BLaER1 treated with 17β-estradiol and CSF1 and Interleukin-3, amounts not matched to agents 10 nM and 100 nM (cell line): ENCODE measurements at regions not wholly inside any gene's neighbourhood (a gene's known extent, or its start where the extent isn't known, plus 50 kb on each side); places are given as distances from the start of the nearest gene placed in this dataset.
"Not testable (repeated sequence)": the region's sequence is repeated elsewhere in the genome, so short reads cannot be mapped to it uniquely, and the experiment has no call there.

Source experiments
- H3K27ac ChIP-seq, 11 experiments: shearing (Covaris generic); formaldehyde crosslinking; 2 replicates each; pipeline ENCODE4 v1.8.1; 2022
- H3K27me3 ChIP-seq, 11 experiments: shearing (Covaris generic); formaldehyde crosslinking; 2 replicates each; pipeline ENCODE4 v1.8.1; 2022
- H3K36me3 ChIP-seq, 11 experiments: shearing (Covaris generic); formaldehyde crosslinking; 2 replicates each; pipeline ENCODE4 v1.8.1; 2022
- H3K4me1 ChIP-seq, 10 experiments: shearing (Covaris generic); formaldehyde crosslinking; 2 replicates each; pipeline ENCODE4 v1.8.1; 2022
- H3K4me2 ChIP-seq, 11 experiments: shearing (Covaris generic); formaldehyde crosslinking; 2 replicates each; pipeline ENCODE4 v1.8.1; 2022
- H3K4me3 ChIP-seq, 10 experiments: shearing (Covaris generic); formaldehyde crosslinking; 2 replicates each; pipeline ENCODE4 v1.8.1; 2022
- H3K9ac ChIP-seq, 11 experiments: shearing (Covaris generic); formaldehyde crosslinking; 2 replicates each; pipeline ENCODE4 v1.8.1; 2022
- H3K9me3 ChIP-seq, 11 experiments: shearing (Covaris generic); formaldehyde crosslinking; replicated peaks in 1 of 11; 2 replicates each; pipeline ENCODE4 v1.8.1; 2022
- H4K20me1 ChIP-seq, 11 experiments: shearing (Covaris generic); formaldehyde crosslinking; 2 replicates each; pipeline ENCODE4 v1.8.1; 2022
- Cebpa-rat ChIP-seq, 11 experiments: shearing (Covaris generic); IDR thresholded peaks; 2 replicates each; pipeline ENCODE4 v1.8.1; 2022

DNA sequence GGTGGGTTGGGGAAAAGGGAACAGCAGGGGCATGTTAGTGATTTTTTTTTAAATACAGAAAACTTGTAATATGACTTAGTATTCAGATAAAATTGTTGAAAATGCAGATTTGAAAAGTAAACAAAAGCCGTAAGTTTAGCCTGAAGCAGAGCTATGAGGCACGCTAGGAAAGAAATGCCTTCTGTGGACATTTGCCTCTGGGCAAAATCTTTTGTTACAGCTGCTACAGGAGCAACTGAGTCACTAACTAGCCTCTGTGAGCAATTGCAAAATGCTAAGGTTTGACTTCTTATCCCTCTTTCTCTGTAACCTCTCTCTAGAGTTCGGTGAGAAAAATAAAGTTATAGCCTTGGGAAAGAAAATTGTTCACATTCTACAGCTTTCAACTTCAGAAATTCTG, 350.0 kb downstream of the SLC7A11 start:
- H3K4me3 ChIP-seq, result no peak overlapping the region
- H3K36me3 ChIP-seq, result no peaks in the 10 kb centered on the region
- H3K27me3 ChIP-seq, result no peaks in the 10 kb centered on the region
- no peak overlapping the region for H3K9ac ChIP-seq
- no peaks in the 10 kb centered on the region for H3K9me3 ChIP-seq
- no peaks in the 10 kb centered on the region for H4K20me1 ChIP-seq
- H3K27ac ChIP-seq, result no peak overlapping the region
- no peak for TF ChIP-seq Cebpa-rat (IDR thresholded peaks at IDR 0.05)
- H3K4me1 ChIP-seq, result no peaks in the 10 kb centered on the region; a peak in 1 of 20 replicates
- no peak overlapping the region for H3K4me2 ChIP-seq

DNA sequence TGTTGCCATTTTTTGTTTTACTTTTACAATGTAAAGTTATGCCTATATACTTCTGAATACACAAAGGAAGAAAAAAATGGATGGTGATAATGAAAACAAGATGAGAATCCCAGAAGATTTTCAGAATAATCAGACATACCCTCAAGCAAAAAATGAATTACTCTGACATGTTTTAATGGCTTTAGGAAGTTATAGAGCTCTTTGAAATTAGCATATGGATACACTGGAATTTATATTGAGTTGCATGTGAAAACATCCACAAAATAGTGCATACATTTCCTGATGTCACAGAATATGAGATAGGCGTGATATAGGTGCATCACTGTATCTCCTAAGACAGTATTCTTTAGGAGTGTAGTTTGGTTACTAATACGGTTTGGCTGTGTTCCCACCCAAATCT, 351.3 kb downstream of the SLC7A11 start:
- no peaks in the 10 kb centered on the region for H3K36me3 ChIP-seq
- H3K4me3 ChIP-seq, result no peak overlapping the region
- TF ChIP-seq Cebpa-rat (IDR thresholded peaks at IDR 0.05), result no peak
- no peak overlapping the region for H3K27ac ChIP-seq
- no peaks in the 10 kb centered on the region for H3K27me3 ChIP-seq
- H4K20me1 ChIP-seq, result no peaks in the 10 kb centered on the region
- H3K4me1 ChIP-seq, result no peaks in the 10 kb centered on the region; a peak in 1 of 20 replicates
- H3K9me3 ChIP-seq, result no peaks in the 10 kb centered on the region
- H3K4me2 ChIP-seq, result no peak overlapping the region
- no peak overlapping the region for H3K9ac ChIP-seq

DNA sequence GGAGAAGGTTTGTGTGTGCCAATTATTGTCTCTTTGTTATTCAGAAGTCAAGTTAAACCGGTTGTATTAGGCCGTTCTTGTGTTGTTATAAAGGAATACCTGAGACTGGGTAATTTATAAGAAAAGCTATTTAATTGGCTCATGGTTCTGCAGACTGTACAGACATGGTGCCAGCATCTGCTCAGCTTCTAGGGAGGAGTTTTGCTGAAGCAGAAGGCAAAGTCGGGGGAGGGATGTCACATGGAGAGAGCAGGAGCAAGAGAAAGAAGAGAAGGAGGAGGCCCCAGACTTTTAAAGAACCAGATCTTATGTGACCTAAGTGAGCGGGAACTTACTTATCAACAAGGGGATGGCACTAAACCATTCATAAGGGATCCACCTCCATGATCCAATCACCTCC, 349.3 kb upstream of the PCDH18 start:
- H4K20me1 ChIP-seq, result no peaks in the 10 kb centered on the region
- H3K27ac ChIP-seq, result no peak overlapping the region
- no peak overlapping the region for H3K4me2 ChIP-seq
- H3K9me3 ChIP-seq, result peaks cover 5 to 13% (median 9%) of the 10 kb centered on the region in 11 experiments; a peak in 21 of 22 replicates
- H3K4me1 ChIP-seq, result no peaks in the 10 kb centered on the region
- no peak overlapping the region for H3K4me3 ChIP-seq
- no peaks in the 10 kb centered on the region for H3K27me3 ChIP-seq
- TF ChIP-seq Cebpa-rat (IDR thresholded peaks at IDR 0.05), result no peak
- no peaks in the 10 kb centered on the region for H3K36me3 ChIP-seq
- no peak overlapping the region for H3K9ac ChIP-seq

DNA sequence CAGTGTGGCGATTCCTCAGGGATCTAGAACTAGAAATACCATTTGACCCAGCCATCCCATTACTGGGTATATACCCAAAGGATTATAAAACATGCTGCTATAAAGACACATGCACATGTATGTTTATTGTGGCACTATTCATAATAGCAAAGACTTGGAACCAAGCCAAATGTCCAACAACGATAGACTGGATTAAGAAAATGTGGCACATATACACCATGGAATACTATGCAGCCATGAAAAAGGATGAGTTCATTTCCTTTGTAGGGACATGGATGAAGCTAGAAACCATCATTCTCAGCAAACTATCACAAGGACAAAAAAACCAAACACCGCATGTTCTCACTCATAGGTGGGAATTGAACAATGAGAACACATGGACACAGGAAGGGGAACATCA, 335.8 kb upstream of the PCDH18 start:
- not testable (repeated sequence) for H3K4me1 ChIP-seq, H3K36me3 ChIP-seq, H3K27ac ChIP-seq, H3K9me3 ChIP-seq, H3K27me3 ChIP-seq, H3K4me2 ChIP-seq, H3K4me3 ChIP-seq, H3K9ac ChIP-seq, H4K20me1 ChIP-seq

DNA sequence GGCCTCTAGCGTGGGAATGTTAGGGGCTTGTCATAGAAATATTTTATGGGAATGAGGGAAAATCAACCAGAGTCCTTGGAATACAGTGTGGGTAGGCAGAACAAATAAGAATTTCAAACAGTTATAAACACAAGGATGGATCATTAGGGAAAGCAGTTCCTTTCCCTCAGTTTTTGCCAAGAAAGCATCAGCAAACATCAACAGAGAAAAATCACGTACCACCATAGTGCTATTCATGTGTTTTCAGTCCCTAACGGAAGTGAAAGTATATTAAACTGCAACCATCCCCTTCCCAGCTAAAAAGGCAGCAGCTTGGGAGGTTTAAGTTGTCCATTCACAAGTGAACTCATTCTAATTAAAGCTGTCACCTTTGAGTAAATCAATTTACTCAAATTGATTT, 334.4 kb upstream of the PCDH18 start:
- no peaks in the 10 kb centered on the region for H3K27me3 ChIP-seq
- no peak overlapping the region for H3K27ac ChIP-seq
- H3K4me2 ChIP-seq, result no peak overlapping the region
- no peak overlapping the region for H3K4me3 ChIP-seq
- H3K4me1 ChIP-seq, result no peaks in the 10 kb centered on the region
- H4K20me1 ChIP-seq, result no peaks in the 10 kb centered on the region
- H3K36me3 ChIP-seq, result no peaks in the 10 kb centered on the region
- H3K9ac ChIP-seq, result no peak overlapping the region
- no peak for TF ChIP-seq Cebpa-rat (IDR thresholded peaks at IDR 0.05)
- H3K9me3 ChIP-seq, result no peaks in the 10 kb centered on the region

DNA sequence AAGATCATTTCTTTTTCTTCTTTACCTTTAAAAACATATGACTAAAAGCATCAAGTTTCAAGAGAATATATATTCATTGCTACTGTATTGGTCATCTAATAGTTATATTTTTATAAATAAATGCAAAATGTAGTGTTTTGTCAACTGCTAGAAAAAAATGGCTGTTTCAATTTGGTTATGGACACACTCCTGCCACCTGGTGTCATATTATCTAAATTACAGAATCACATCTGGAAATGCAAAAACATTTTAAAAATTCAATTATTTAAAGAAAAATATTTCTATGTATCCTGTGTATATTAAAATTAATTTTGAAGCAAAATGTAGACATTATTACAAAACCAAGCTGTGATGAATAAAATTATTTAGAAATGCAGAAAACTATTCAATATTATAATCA, 329.4 kb upstream of the PCDH18 start:
- H3K9me3 ChIP-seq, result no peaks in the 10 kb centered on the region
- H3K4me1 ChIP-seq, result no peaks in the 10 kb centered on the region
- H3K27ac ChIP-seq, result no peak overlapping the region
- no peak overlapping the region for H3K4me2 ChIP-seq
- no peak overlapping the region for H3K9ac ChIP-seq
- no peaks in the 10 kb centered on the region for H4K20me1 ChIP-seq
- no peak for TF ChIP-seq Cebpa-rat (IDR thresholded peaks at IDR 0.05)
- no peaks in the 10 kb centered on the region for H3K36me3 ChIP-seq
- no peaks in the 10 kb centered on the region for H3K27me3 ChIP-seq
- H3K4me3 ChIP-seq, result no peak overlapping the region

DNA sequence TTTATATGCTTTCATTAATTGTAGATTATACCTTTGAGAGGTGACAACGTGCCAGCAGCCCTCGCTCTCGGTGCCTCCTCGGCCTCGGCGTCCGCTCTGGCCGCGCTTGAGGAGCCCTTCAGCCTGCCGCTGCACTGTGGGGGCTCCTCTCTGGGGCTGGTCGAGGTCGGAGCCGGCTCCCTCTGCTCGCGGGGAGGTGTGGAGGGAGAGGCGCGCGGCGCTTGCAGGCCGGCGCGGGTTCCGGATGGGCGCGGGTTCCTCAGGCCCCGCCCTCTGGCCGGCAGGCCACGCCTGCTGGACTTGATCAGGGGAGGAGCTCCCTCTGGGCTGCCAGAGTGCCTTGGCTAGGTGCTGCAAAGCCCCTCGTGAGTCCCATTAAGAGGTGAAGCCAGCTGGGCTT, 321.1 kb upstream of the PCDH18 start:
- Histone ChIP-seq H4K20me1 (no peaks in the 10 kb centered on the region), H3K9ac (no peak overlapping the region), H3K4me2 (no peak overlapping the region), H3K4me1 (no peaks in the 10 kb centered on the region), H3K4me3 (no peak overlapping the region), H3K27ac (no peak overlapping the region), H3K27me3 (no peaks in the 10 kb centered on the region), H3K9me3 (peaks cover 6 to 24% (median 10%) of the 10 kb centered on the region in 11 experiments; a peak in 20 of 22 replicates), H3K36me3 (no peaks in the 10 kb centered on the region)
- no peak for TF ChIP-seq Cebpa-rat (IDR thresholded peaks at IDR 0.05)

DNA sequence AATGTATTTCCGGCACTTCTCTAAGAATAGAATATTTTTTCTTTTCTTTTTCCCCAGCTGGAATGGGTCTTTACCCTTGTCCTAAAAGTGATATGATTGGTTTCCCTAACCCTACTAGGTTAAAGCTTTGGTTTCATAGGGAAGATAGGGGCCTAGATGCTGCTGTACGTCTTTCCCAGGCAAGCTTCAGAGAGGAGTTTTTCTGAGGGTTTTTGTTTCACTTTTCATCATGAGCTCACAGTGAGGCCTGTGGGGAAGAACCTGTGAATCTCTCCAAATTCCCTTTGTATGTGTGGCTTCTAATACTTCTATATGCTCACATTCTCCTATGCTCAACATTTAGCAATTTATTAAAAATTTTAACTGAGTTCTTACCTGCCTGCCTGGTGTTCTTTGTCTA, 320.0 kb upstream of the PCDH18 start:
- no peaks in the 10 kb centered on the region for H3K4me1 ChIP-seq
- H3K4me3 ChIP-seq, result no peak overlapping the region
- no peak overlapping the region for H3K9ac ChIP-seq
- no peak overlapping the region for H3K27ac ChIP-seq
- H3K36me3 ChIP-seq, result no peaks in the 10 kb centered on the region
- H3K9me3 ChIP-seq, result peaks cover 6 to 24% (median 10%) of the 10 kb centered on the region in 11 experiments; a peak in 20 of 22 replicates
- TF ChIP-seq Cebpa-rat (IDR thresholded peaks at IDR 0.05), result no peak
- no peaks in the 10 kb centered on the region for H3K27me3 ChIP-seq
- no peak overlapping the region for H3K4me2 ChIP-seq
- no peaks in the 10 kb centered on the region for H4K20me1 ChIP-seq

DNA sequence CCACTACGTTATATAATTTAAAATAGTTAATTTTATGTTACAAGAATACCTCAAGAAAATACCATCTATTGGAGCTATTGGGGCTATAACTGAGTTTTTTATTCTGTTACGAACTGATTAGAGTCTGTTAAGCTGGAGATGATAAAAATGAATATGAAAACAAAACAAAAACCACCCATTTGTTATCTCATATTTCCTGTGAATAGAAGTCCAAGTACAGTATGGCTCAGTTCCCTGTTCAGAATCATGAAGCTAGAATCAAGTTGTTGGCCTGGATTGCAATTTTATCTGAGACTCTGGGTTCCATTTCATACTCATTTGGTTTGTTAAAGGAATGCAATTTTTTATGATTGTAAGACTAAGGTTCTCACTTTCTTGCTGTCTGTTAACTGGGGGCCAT, 319.1 kb upstream of the PCDH18 start:
- H3K9ac ChIP-seq, result no peak overlapping the region
- no peak for TF ChIP-seq Cebpa-rat (IDR thresholded peaks at IDR 0.05)

DNA sequence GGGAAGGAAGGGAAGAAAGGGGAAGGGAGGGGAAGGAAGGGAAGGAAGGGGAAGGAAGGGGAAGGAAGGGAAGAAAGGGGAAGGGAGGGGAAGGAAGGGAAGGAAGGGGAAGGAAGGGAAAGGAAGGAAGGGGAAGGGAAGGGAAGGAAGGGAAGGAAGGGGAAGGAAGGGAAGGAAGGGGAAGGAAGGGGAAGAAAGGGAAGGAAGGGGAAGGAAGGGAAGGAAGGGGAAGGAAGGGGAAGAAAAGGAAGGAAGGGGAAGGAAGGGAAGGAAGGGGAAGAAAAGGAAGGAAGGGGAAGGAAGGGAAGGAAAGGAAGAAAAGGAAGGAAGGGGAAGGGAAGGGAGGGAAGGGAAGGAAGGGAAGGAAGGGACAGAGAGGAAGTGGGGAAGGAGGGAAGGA, 295.7 kb upstream of the PCDH18 start:
- H3K4me3 ChIP-seq, H3K36me3 ChIP-seq, H3K27me3 ChIP-seq, H3K4me1 ChIP-seq, H3K9ac ChIP-seq, H3K4me2 ChIP-seq, H3K27ac ChIP-seq, H4K20me1 ChIP-seq: not testable (repeated sequence)
- H3K9me3 ChIP-seq, result peaks cover 11 to 34% (median 20%) of the 10 kb centered on the region in 11 experiments; a peak in 21 of 22 replicates

More for the DNA sequence above, 319.1 kb upstream of the PCDH18 start:
- H3K27me3 ChIP-seq, result no peaks in the 10 kb centered on the region
- peaks cover 6 to 24% (median 10%) of the 10 kb centered on the region in 11 experiments; a peak in 20 of 22 replicates for H3K9me3 ChIP-seq
- no peak overlapping the region for H3K27ac ChIP-seq
- no peaks in the 10 kb centered on the region for H3K4me1 ChIP-seq
- H3K36me3 ChIP-seq, result no peaks in the 10 kb centered on the region
- H3K4me3 ChIP-seq, result no peak overlapping the region
- no peak overlapping the region for H3K4me2 ChIP-seq
- H4K20me1 ChIP-seq, result no peaks in the 10 kb centered on the region

DNA sequence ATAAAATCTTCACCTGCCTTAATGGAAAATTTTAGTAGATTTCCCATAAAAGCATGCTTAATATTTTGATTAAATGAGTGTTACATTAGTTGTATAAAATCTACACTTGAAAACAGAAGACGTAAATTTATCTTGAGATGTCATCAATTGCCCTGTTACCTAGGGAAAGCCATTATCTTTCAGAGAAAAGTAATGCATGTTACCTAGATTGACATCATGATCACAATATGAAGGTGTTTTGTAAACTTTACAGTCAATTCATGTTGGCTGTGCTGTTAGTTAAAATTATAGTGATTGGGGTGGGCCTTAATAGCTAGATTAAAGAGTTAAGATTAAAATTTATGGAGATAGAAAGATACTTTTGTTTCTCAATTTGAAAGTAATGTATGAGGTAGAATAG, 293.2 kb upstream of the PCDH18 start:
- no peak for TF ChIP-seq Cebpa-rat (IDR thresholded peaks at IDR 0.05)
- no peak overlapping the region for H3K4me3 ChIP-seq
- no peaks in the 10 kb centered on the region for H4K20me1 ChIP-seq
- no peak overlapping the region for H3K4me2 ChIP-seq
- no peaks in the 10 kb centered on the region for H3K36me3 ChIP-seq
- H3K27ac ChIP-seq, result no peak overlapping the region
- H3K4me1 ChIP-seq, result no peaks in the 10 kb centered on the region
- H3K27me3 ChIP-seq, result no peaks in the 10 kb centered on the region
- H3K9ac ChIP-seq, result no peak overlapping the region
- peaks cover 6 to 18% (median 10%) of the 10 kb centered on the region in 11 experiments; a peak in 21 of 22 replicates for H3K9me3 ChIP-seq
